Right hindlimb (tissue), 1 donor: ENCODE measurements at regions not wholly inside any gene's neighbourhood (a gene's known extent, or its start where the extent isn't known, plus 50 kb on each side); places are given as distances from the start of the nearest gene placed in this dataset.
A peak's percentile ranks its signal among the peaks of the same experiment; 100 is the strongest.

Source experiments
- DNase-seq: peaks from one replicate; pipeline ENCODE4 v3.0.0-alpha.2; 2018

GRCh38 chr11:129290966-129291365 is 84.7 kb upstream of the BARX2 start:
- no peak for DNase-seq

- no peak for DNase-seq
These were observed 86.2 kb upstream of the BARX2 start for GRCh38 chr11:129289350-129290040.

- no peak for DNase-seq
These were observed 87.7 kb upstream of the BARX2 start for GRCh38 chr11:129287920-129288319.

GRCh38 chr11:129286813-129287212 is 88.8 kb upstream of the BARX2 start:
- no peak for DNase-seq

GRCh38 chr11:129285402-129285786 is 90.3 kb upstream of the BARX2 start:
- DNase-seq = no peak

GRCh38 chr11:129283141-129283540 is 91.0 kb upstream of the ARHGAP32 start:
- DNase-seq = no peak

GRCh38 chr11:129282634-129283033 is 90.5 kb upstream of the ARHGAP32 start:
- no peak for DNase-seq

- peak; percentile 25 for DNase-seq
These were observed 89.6 kb upstream of the ARHGAP32 start for GRCh38 chr11:129281471-129282415.

GRCh38 chr11:129280027-129280811 is 88.1 kb upstream of the ARHGAP32 start:
- DNase-seq = no peak

GRCh38 chr11:129279326-129280026 is 87.4 kb upstream of the ARHGAP32 start:
- DNase-seq = peak; percentile 87

GRCh38 chr11:129278586-129279319 is 86.6 kb upstream of the ARHGAP32 start:
- peak; percentile 29 for DNase-seq

- no peak for DNase-seq
These were observed 85.2 kb upstream of the ARHGAP32 start for GRCh38 chr11:129277198-129277843.

GRCh38 chr11:129275828-129276227 is 83.7 kb upstream of the ARHGAP32 start:
- no peak for DNase-seq

GRCh38 chr11:129273944-129274711 is 82.0 kb upstream of the ARHGAP32 start:
- DNase-seq = no peak

- DNase-seq = no peak
These were observed 81.2 kb upstream of the ARHGAP32 start for GRCh38 chr11:129273322-129273721.

GRCh38 chr11:129271030-129271429 is 78.9 kb upstream of the ARHGAP32 start:
- DNase-seq = no peak

GRCh38 chr11:129270446-129270845 is 78.3 kb upstream of the ARHGAP32 start:
- DNase-seq = no peak

- no peak for DNase-seq
These were observed 76.2 kb upstream of the ARHGAP32 start for GRCh38 chr11:129268371-129268770.

GRCh38 chr11:129267716-129268115 is 75.6 kb upstream of the ARHGAP32 start:
- no peak for DNase-seq

- no peak for DNase-seq
These were observed 74.4 kb upstream of the ARHGAP32 start for GRCh38 chr11:129266536-129266935.
